CD4-positive, alpha-beta T cell treated with Interferon alpha-2 for 1 hour (primary cell): ENCODE measurements at regions not wholly inside any gene's neighbourhood (a gene's known extent, or its start where the extent isn't known, plus 50 kb on each side); places are given as distances from the start of the nearest gene placed in this dataset.

Experiments used
- DNase-seq, 2 donors: peaks; one replicate each; pipeline ENCODE4 v3.0.0-alpha.2; 2020 to 2022

GRCh38 chr3:148331081-148331846, 366.4 kb upstream of the AGTR1 start:
- no peak for DNase-seq

- DNase-seq: no peak
Measured at GRCh38 chr3:148332509-148332908, 365.2 kb upstream of the AGTR1 start.

DNA sequence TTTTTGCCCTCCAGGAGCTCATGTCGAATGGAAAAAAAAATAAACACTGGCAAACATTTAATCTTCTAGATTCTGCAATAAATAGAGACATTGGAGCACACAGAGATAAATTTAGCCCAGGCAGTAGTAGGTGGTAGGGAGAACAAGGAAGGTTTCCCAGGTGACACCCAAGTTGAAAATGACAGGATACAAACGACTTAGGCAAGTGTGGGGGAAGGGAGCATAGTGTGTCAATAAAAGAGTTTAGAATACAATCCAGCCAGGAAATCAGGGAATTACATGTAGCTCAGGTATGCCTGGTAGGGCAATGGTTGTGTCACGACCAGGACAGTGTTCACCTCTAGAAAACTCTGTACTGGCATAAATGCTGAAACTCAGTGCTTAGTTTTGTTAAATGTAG, 364.6 kb upstream of the AGTR1 start:
- DNase-seq: no peak

GRCh38 chr3:148335612-148336011, 362.1 kb upstream of the AGTR1 start:
- no peak for DNase-seq

GRCh38 chr3:148343416-148343815, 354.3 kb upstream of the AGTR1 start:
- no peak for DNase-seq

DNA sequence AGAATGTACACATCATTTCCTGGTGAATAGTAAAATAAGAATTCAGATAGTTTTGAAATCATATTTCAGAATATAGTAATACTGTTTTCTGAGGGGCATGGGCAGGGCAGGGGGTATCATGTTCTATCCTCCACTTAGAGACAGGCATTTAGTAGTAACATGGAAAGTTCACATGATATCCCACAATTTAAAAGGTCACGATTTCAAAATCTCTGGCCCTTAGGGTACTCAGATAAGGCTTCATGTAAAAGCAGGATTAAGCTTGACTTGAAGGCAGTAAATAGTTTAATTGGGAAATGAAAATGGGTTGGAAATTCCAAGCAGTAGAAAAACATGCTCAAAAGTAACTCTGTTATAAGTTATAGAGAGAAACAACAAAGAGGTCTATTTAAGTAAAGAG, 353.2 kb upstream of the AGTR1 start:
- no peak for DNase-seq

DNA sequence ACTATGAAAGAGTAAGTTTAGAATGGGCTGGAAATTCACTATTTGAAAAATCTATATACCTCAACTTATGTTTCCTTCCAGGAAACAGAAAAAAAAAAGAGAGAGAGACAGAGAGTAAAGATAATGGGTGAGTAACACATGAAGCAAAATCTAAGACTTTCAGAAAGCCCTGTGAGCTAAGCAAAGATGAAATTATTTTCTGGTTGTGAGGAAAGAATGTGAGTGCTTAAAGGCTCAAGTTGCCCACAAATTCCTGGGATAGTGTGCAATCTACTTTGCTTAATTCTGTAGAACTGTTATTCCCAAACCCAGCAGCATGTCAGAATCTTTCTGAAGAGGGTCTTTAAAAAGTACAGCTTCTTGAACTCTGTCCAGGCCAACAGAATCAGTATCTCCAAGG, 337.7 kb upstream of the AGTR1 start:
- no peak for DNase-seq

DNA sequence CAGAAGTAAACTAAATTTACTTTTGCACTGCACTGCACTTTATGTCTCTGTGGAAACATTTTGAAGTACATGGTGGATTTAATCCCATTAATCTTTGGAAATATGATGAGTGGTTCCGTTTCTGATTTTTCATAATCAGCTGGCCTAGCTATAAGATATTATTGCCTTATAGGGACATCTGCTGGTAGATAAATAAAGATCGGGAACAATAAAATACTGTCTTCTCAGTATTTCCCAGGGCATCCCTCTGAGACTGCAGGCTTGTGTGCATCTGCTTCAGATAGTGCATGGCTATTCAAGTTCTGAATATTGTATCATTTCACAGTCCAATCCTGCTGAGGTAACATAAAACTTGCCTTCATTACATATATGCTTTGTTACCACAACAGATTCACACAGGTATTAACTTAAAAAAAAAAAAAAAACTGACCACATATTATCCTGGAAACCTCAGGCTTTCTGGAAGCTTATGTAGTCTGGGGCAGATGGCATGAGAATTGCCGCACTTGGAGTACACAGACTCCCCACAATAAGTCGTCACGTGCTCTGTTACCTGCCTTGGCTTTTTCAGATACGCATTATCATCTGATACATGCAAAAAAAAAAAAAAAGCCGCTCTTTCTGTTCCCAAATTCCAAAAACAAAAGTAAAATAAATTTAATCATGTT, 330.8 kb upstream of the AGTR1 start:
- no peak for DNase-seq

DNA sequence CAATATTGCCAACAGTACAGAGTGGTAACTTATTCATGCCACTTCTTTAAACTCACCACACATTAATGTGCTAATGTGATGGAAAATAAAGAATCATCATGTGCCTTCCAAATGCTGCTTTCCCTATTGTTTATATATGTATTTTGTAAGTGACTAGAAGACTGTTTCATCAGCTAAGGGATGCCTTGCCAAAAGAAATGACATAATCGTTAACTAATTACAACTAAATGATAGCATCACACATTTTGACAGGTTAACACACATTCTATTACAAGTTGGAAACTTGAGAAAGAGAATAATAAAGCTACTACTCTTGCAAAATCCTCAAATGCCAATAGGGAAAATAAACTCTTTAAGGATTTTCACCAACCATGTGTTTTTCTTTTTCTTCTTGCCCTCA, 329.9 kb upstream of the AGTR1 start:
- DNase-seq: no peak

DNA sequence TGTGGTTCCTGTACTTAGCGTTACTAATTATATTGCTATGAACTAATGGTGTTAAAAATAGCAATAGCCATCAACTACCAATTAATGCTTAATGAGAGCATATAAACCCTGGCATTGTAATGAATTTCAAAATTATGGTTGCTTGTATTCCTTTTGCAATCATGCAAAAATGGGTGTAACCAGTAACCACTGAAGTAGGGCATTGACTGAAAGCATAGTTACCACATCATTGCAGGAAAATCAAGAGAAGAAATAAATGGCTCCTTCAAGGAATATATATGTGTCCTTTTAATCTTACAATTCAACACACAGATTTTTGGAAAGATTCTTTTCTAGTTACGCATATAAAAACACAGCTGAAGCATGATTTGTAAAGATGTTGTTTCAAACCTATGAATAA, 328.3 kb upstream of the AGTR1 start:
- no peak for DNase-seq

- no peak for DNase-seq
Measured at GRCh38 chr3:148372206-148372875, 325.4 kb upstream of the AGTR1 start.

DNA sequence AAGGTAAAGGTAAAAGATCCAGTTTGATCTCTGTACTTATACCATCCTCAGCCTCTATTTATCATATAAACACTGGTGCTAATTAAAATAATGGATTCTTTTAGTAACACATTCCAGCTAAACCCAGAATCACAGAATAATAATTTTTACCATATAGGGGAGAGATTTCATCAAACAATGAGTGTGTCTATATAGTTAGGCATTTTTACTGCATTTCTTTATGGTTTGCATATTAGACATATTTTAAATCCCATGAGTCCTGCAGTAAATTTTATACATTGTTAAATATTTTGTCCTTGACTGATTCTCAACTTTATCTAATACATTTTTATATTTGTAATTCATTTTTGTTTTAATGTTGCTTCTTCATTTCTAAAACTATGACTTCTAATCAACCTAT, 323.7 kb upstream of the AGTR1 start:
- no peak for DNase-seq

DNA sequence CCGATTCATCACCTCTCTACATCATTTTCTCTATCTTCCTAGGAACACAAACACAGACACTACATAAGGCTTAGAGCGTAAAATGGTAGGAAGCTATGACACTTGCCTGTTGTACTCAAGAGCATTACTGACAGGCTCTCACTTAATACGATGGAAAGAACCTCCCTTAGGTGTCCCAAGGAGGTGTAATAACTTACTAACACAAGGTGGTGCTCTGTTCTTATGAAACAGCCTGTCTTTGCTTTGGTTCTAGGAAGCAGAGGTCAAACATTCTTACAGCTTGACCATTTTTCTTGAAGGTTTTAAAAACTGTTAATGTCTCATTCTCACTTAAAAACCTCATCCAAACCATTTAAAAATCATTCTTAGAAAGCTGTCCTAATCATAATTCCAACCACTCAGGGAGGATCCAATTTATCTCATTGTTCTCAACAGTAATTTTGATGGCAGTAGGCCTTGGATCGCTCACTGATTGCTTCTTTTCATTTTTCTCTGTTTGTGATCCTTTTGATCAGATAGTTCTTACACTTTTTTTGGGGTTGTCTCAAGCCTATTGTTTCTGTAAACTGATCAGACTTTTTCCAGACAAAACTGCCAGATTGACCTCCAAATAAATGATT, 317.8 kb upstream of the AGTR1 start:
- no peak for DNase-seq

- no peak for DNase-seq
Measured at GRCh38 chr3:148381051-148381450, 316.7 kb upstream of the AGTR1 start.

DNA sequence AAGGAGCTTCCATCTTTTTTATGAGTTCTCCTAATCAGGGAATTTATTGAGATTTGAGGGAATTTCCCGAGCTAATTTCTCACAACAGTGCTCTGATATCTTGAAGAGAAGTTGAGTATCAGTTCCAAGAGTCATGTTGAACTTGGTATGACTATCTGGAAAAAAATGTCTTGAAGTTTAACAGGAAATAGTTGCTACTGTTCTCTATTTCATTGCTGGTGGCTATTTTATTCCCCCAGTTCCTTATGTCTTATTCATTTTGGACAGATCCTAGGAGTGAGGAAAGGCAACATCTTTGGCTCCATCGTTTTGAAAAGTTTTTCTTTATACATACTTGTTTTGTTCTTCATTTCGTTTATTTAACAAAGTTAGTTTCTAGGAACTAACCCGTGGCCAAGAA, 307.8 kb upstream of the AGTR1 start:
- no peak for DNase-seq

GRCh38 chr3:148395821-148396220, 301.9 kb upstream of the AGTR1 start:
- no peak for DNase-seq

DNA sequence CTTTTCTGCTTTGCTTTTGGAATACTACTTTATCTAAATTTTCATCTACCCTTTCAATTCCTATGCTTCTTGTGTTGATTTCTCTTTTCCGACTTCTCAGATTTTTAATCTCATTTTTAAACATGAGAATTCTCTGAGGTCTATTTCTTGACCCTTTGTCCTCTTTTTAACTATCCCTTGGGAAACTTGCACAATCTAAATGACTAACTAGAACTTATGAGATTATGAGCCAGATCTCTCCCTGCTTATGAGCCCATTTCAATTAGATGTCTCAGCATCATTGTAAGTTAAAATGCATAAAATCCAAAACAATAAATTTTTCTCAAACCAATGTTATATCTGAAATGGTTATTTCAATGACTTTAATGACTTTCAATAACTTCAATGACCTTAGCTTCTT, 296.9 kb upstream of the AGTR1 start:
- DNase-seq: no peak

DNA sequence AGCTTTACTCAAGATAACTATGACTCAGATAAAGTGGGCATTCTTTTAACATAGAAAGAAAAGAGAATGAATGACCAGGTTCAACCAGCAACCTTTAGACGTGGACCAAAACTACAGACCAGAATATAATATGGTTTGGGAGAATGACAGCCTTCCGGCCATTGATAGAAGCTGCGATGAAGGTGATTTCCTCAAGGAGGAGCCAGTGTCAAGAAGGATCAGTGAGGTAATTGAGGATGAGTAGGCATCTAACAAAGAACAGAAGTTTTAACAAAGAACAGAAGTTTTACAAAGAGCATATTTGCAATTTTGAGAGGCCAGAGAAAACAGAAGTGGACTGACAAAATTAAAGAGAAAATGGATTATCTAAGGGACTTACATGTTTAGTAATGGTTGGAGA, 289.0 kb upstream of the AGTR1 start:
- no peak for DNase-seq

DNA sequence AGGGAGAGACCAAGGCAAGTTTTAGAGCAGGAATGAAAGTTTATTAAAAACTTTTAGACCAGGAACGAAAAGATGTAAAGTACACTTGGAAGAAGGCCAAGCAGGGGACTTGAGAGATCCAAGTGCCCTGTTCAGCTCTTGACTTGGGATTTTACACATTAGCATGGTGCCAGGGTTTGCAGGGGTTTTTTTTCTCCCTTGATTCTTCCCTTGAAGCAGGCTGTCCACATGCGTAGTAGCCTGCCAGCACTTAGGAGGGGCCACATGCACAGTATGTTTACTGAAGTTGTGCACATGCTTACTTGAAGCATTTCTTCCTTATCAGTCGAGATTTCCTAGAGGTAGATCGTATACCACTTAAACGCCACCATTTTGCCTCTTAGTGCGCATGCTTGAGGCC, 277.5 kb upstream of the AGTR1 start:
- no peak for DNase-seq

DNA sequence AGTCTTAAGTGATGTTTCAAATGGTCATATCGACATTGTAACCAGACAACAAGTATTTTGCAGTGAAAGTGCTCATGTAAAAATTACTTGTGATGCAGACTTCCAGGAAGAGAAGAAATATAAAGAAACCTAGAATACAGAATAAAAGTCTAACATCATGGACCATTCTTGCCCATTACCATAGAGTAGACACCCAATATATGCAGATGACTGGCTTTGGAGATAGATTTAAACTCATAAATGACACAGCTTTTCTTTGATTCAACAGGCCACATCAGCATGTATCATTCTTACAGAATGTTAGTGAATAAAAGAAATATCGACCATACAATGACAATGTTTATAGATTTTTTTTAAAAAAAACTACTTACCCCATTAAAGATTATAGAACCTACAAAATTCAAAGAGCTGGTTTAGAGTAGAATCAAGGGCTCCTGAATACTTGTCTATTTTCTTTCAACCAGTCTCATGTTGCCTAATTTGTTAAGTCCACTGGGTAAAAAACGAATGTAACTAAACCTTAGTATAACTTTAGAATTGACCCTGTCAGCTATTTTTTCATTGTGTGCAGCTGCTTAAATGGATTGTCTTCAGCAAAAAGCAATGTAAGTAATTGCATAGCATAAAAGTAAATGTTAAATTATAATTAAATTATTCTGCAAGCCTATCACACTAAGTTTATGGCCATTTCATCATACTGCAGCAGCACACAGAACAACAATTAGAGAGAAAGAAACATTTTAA, 268.7 kb upstream of the AGTR1 start:
- no peak for DNase-seq

DNA sequence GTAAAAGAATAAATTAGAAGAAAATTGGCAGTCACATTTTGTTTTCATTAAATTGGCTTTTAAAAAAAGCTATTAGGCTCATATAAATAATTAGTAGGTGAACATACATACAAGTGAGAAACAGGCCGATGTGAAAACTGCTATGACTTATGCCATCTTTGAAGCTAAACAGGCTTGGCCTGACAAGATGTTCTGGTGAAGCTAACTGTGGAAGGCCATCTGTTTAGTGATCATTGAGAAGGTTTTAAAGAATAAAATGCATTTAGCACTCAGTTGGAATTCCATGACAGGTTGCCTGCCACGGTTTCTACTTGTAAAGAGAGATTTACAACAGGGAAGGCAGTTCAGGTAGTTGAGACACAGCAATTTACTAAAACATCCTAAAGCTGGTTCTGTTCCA, 264.0 kb upstream of the AGTR1 start:
- no peak for DNase-seq

DNA sequence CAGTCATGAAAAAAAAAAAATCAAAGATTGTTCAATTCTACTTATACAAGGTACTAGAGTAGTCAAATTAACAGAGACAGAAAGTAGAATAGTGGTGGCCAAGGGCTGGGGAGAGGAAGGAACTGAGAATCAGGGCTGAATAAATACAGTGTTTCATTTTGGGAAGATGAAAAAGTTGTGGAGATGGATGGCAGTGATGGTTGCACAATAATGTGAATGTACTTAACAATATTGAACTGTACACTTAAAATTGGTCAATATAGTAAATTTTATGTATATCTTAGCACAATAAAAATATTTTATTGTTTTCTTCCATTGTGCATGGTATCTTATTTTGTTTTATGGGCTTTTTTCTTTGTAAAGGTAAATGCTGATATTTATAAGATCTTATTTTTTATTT, 262.2 kb upstream of the AGTR1 start:
- no peak for DNase-seq

- DNase-seq: no peak
Measured at GRCh38 chr3:148439254-148439822, 258.4 kb upstream of the AGTR1 start.
